GM04504 (cell line): ENCODE measurements at regions not wholly inside any gene's neighbourhood (a gene's known extent, or its start where the extent isn't known, plus 50 kb on each side); places are given as distances from the start of the nearest gene placed in this dataset.
"Not testable (repeated sequence)": the region's sequence is repeated elsewhere in the genome, so short reads cannot be mapped to it uniquely, and the experiment has no call there.

Experiments used
- DNase-seq: peaks from one replicate; pipeline ENCODE4 v3.0.0-alpha.2; 2012; ENCODE audit warnings: low read depth

GRCh38 chr7:82701949-82702348, 258.4 kb upstream of the CACNA2D1 start:
- DNase-seq: no peak

- no peak for DNase-seq
These were observed 257.2 kb upstream of the CACNA2D1 start for GRCh38 chr7:82700741-82701140.

GRCh38 chr7:82699773-82700186, 256.2 kb upstream of the CACNA2D1 start:
- no peak for DNase-seq

- no peak for DNase-seq
These were observed 254.3 kb upstream of the CACNA2D1 start for GRCh38 chr7:82697897-82698296.

GRCh38 chr7:82696631-82697030, 253.1 kb upstream of the CACNA2D1 start:
- DNase-seq: no peak

- DNase-seq: no peak
These were observed 250.4 kb upstream of the CACNA2D1 start for GRCh38 chr7:82694022-82694421.

- no peak for DNase-seq
These were observed 247.4 kb upstream of the CACNA2D1 start for GRCh38 chr7:82690929-82691328.

GRCh38 chr7:82685214-82685613, 241.6 kb upstream of the CACNA2D1 start:
- DNase-seq: no peak

GRCh38 chr7:82678716-82679115, 235.1 kb upstream of the CACNA2D1 start:
- no peak for DNase-seq

- DNase-seq: no peak
These were observed 234.7 kb upstream of the CACNA2D1 start for GRCh38 chr7:82678259-82678658.

- DNase-seq: no peak
These were observed 233.9 kb upstream of the CACNA2D1 start for GRCh38 chr7:82677493-82677892.

GRCh38 chr7:82676777-82677463, 233.3 kb upstream of the CACNA2D1 start:
- DNase-seq: no peak

- DNase-seq: no peak
These were observed 231.8 kb upstream of the CACNA2D1 start for GRCh38 chr7:82675396-82675795.

GRCh38 chr7:82674268-82674667, 230.7 kb upstream of the CACNA2D1 start:
- no peak for DNase-seq

- DNase-seq: no peak
These were observed 228.5 kb upstream of the CACNA2D1 start for GRCh38 chr7:82672078-82672477.

- no peak for DNase-seq
These were observed 225.6 kb upstream of the CACNA2D1 start for GRCh38 chr7:82669141-82669540.

- no peak for DNase-seq
These were observed 225.1 kb upstream of the CACNA2D1 start for GRCh38 chr7:82668676-82669075.

- DNase-seq: no peak
These were observed 222.5 kb upstream of the CACNA2D1 start for GRCh38 chr7:82665966-82666507.

GRCh38 chr7:82655965-82656364, 212.4 kb upstream of the CACNA2D1 start:
- no peak for DNase-seq

- DNase-seq: not testable (repeated sequence)
These were observed 206.5 kb upstream of the CACNA2D1 start for GRCh38 chr7:82650095-82650494.

GRCh38 chr7:82633592-82633991, 190.0 kb upstream of the CACNA2D1 start:
- no peak for DNase-seq

- no peak for DNase-seq
These were observed 188.4 kb upstream of the CACNA2D1 start for GRCh38 chr7:82631998-82632397.

GRCh38 chr7:82629583-82629982, 186.0 kb upstream of the CACNA2D1 start:
- DNase-seq: no peak

GRCh38 chr7:82625377-82625776, 181.8 kb upstream of the CACNA2D1 start:
- DNase-seq: no peak
